HEK293T (cell line): ENCODE measurements at regions not wholly inside any gene's neighbourhood (a gene's known extent, or its start where the extent isn't known, plus 50 kb on each side); places are given as distances from the start of the nearest gene placed in this dataset.

Experiments
- ARNT ChIP-seq: fragments of 450-650 bp; IDR thresholded peaks from 2 replicates; pipeline ENCODE4 v1.6.1; 2017; ENCODE audit warnings: mild to moderate bottlenecking
- BHLHE40 ChIP-seq: fragments of 450-650 bp; IDR thresholded peaks from 2 replicates; pipeline ENCODE4 v1.6.1; 2016; ENCODE audit warnings: mild to moderate bottlenecking, moderate library complexity, borderline replicate concordance
- ELF4 ChIP-seq: fragments of 450-650 bp; IDR thresholded peaks from 2 replicates; pipeline ENCODE4 v1.6.1; 2017; ENCODE audit warnings: antibody characterized with exemption
- SP1 ChIP-seq: fragments of 450-650 bp; IDR thresholded peaks from 2 replicates; pipeline ENCODE4 v1.6.1; 2017

GRCh38 chr6:76174722-76175121 is 102.3 kb upstream of the IMPG1 start:
- TF ChIP-seq ELF4, result no peak
- TF ChIP-seq SP1, result no peak
- TF ChIP-seq BHLHE40, result no peak
- TF ChIP-seq ARNT, result no peak
